NB4 (cell line): ENCODE measurements at regions not wholly inside any gene's neighbourhood (a gene's known extent, or its start where the extent isn't known, plus 50 kb on each side); places are given as distances from the start of the nearest gene placed in this dataset.

Source experiments
- DNase-seq: peaks from one replicate; pipeline ENCODE4 v3.0.0; 2010; ENCODE audit warnings: low read depth
- H3K4me3 ChIP-seq: one replicate; pipeline ENCODE4 v1.5.1; 2011; ENCODE audit warnings: mild to moderate bottlenecking, low read depth, low read length, moderate library complexity
- MYC ChIP-seq: IDR thresholded peaks from 2 replicates; pipeline ENCODE4 v1.6.1; 2011; ENCODE audit warnings: low read depth, low read length
- POLR2A ChIP-seq: IDR thresholded peaks from 2 replicates; pipeline ENCODE4 v1.6.1; 2011; ENCODE audit warnings: mild to moderate bottlenecking; ENCODE audit not compliant: insufficient read length; ENCODE audit errors: extremely low read depth
- TF ChIP-seq, protein P1 (sequence below): IDR thresholded peaks from 2 replicates; pipeline ENCODE4 v1.6.1; 2011; ENCODE audit warnings: low read depth, low read length
- TF ChIP-seq, protein P2 (sequence below): IDR thresholded peaks from one replicate; pipeline ENCODE4 v1.5.1; 2012; ENCODE audit warnings: low read depth, low read length

DNA sequence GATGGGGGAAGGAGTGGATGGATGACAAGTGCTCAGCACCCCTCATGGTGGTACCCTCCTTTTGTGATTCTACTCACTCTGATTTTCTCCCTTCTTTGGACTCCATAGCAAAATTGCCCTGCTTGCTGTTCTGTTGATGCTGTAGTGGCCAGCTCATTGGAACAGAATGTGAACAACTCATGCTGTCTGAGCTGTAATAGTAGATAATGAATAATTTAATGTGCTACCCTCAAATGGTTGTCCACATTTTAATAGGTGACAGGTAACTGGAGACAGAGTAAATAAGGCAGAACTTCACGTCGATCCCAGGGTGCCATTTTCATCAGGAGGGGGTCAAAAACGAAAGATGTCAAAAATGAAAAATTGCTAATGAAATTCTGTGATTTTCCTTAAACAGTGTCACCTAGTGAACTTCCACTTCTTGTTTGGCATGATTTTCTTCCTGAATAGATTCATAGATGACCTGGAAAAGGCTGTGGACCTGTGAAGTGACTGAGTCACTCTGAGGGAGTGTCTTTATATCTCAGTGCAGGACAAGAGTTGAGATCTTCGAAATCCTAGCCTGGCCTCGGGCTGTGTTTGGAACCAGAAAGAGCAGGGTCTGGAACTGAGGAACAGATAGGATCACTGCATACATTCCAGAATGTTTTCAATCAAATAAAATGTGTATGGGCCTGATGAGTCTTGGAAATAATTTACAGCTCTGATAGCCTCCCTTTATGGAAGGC, 270.2 kb downstream of the PSAT1 start:
- TF ChIP-seq, protein P1, sequence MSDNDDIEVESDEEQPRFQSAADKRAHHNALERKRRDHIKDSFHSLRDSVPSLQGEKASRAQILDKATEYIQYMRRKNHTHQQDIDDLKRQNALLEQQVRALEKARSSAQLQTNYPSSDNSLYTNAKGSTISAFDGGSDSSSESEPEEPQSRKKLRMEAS: no peak
- TF ChIP-seq, protein P2, sequence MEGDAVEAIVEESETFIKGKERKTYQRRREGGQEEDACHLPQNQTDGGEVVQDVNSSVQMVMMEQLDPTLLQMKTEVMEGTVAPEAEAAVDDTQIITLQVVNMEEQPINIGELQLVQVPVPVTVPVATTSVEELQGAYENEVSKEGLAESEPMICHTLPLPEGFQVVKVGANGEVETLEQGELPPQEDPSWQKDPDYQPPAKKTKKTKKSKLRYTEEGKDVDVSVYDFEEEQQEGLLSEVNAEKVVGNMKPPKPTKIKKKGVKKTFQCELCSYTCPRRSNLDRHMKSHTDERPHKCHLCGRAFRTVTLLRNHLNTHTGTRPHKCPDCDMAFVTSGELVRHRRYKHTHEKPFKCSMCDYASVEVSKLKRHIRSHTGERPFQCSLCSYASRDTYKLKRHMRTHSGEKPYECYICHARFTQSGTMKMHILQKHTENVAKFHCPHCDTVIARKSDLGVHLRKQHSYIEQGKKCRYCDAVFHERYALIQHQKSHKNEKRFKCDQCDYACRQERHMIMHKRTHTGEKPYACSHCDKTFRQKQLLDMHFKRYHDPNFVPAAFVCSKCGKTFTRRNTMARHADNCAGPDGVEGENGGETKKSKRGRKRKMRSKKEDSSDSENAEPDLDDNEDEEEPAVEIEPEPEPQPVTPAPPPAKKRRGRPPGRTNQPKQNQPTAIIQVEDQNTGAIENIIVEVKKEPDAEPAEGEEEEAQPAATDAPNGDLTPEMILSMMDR: no peak
- no peak for TF ChIP-seq MYC
- no peak for TF ChIP-seq POLR2A
- no peak for DNase-seq
- no peak overlapping the region for H3K4me3 ChIP-seq

DNA sequence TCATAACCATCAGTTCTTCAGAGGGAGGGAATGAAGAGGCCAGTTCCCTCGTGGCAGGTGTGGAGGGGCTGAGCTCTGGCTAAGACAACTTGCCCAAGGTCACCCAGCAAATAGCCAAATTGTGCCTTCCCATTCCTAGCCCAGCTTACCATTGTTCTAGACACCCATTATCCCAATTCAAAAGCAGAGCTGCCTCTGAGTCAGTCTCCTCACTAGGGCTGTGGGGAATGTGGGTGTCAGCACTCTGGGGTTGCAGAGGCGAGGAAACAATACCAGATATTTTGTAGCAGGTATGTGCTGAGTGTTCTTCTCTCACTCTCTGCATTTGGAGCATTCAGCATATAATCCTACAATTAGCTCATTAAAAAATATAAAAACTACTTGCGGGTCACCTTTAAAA, 270.8 kb downstream of the PSAT1 start:
- no peak for TF ChIP-seq MYC
- no peak for TF ChIP-seq POLR2A
- TF ChIP-seq, protein P2: no peak
- TF ChIP-seq, protein P1: no peak
- DNase-seq: no peak
- no peak overlapping the region for H3K4me3 ChIP-seq

DNA sequence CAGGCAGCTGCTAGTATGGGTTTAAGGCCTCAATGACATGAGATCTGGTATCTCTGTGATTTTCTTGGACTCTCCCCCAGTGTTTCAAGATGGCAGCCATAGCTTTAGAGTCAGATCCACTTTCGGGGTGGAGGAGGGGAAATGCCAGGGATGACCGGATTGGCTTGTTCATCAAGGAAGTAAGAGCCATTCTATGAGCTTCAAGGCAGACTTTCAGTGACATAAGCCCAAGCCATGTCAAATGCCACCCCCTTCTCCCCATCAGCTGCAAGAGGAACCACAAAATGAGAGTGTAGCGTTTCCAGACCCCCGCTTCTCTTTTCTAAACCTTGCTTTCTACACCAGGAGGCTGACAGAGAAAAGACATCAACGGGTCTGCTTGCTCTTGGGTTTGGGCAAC, 271.8 kb downstream of the PSAT1 start:
- TF ChIP-seq, protein P1: no peak
- TF ChIP-seq, protein P2: no peak
- TF ChIP-seq POLR2A (no peak), MYC (no peak)
- DNase-seq: no peak

DNA sequence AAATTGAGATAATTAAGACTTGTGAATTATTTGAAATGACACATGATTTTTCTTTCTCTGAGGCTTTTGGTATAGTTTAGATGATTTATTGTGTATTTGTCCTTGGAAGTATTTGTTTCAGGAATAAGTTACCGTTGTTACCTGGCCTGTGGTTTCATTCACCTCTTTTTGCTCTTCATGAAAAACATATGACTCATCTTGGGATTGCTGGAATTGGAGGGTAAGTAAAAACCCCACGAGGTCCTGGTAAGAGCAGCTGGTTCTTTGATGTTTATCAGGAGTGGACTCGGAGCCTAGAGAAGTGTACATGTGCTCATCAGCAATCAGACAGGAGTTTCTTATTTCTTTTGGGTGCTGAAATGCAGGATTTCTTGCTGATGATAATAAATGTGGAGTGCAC, 275.3 kb downstream of the PSAT1 start:
- no peak for TF ChIP-seq POLR2A
- TF ChIP-seq, protein P1: no peak
- no peak for TF ChIP-seq MYC
- TF ChIP-seq, protein P2: no peak
- H3K4me3 ChIP-seq: no peak overlapping the region
- DNase-seq: no peak

More for the DNA sequence above, 271.8 kb downstream of the PSAT1 start:
- no peak overlapping the region for H3K4me3 ChIP-seq

DNA sequence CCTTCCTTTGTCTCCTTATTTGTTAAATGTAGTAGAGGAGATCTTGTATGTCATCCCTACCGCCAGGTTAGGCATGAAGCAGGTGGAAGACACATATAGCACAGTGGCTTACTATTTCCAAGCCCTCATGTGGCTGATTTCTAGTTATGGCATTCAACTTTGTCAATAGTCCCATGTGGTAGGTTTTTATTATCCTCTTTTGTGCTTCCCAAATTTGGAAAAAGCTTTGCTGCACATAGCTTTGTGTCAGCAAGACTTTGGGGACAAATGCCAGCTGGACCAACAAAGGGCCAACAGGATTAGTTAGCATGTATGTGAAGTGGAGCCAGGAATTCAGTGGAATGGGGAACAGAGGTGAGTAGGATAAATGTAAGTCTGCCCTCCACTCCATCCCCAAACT, 276.3 kb downstream of the PSAT1 start:
- no peak for TF ChIP-seq POLR2A
- TF ChIP-seq, protein P1: no peak
- no peak for TF ChIP-seq MYC
- TF ChIP-seq, protein P2: no peak
- H3K4me3 ChIP-seq: no peak overlapping the region
- no peak for DNase-seq
